Stimulated activated memory B cell treated with anti-CD40 and anti-IgM and Interleukin-4, amounts not matched to agents 10 μg/mL and 1 μg/mL and 100 μg/mL, for 72 hours (primary cell): ENCODE measurements at regions not wholly inside any gene's neighbourhood (a gene's known extent, or its start where the extent isn't known, plus 50 kb on each side); places are given as distances from the start of the nearest gene placed in this dataset.
"Not testable (repeated sequence)": the region's sequence is repeated elsewhere in the genome, so short reads cannot be mapped to it uniquely, and the experiment has no call there.

Experiments
- ATAC-seq: fragments of 150-1000 bp; cut with Tn5 transposase; 2 replicates; pipeline ENCODE4 v1.10.0; 2021
- H3K27ac Mint-ChIP-seq: one replicate; pipeline ENCODE4 v1.8.0; 2022; ENCODE audit warnings: mild to moderate bottlenecking, mixed read lengths
- H3K27me3 Mint-ChIP-seq: one replicate; pipeline ENCODE4 v1.8.0; 2022; ENCODE audit warnings: mixed read lengths
- H3K36me3 Mint-ChIP-seq: one replicate; pipeline ENCODE4 v1.8.0; 2022; ENCODE audit warnings: mixed read lengths
- H3K4me1 Mint-ChIP-seq: one replicate; pipeline ENCODE4 v1.8.0; 2022; ENCODE audit warnings: mixed read lengths
- H3K4me3 Mint-ChIP-seq: one replicate; pipeline ENCODE4 v1.8.0; 2022; ENCODE audit warnings: mild to moderate bottlenecking, moderate library complexity, mixed read lengths
- H3K9me3 Mint-ChIP-seq: one replicate; pipeline ENCODE4 v1.8.0; 2022; ENCODE audit warnings: mixed read lengths

GRCh38 chr7:125122173-125122572 lies 192.5 kb upstream of the POT1 start:
- Mint-ChIP-seq H3K27ac (no peak overlapping the region), H3K27me3 (no peaks in the 10 kb centered on the region), H3K9me3 (peaks cover 2% of the 10 kb centered on the region), H3K4me3 (no peak overlapping the region), H3K4me1 (no peaks in the 10 kb centered on the region), H3K36me3 (no peaks in the 10 kb centered on the region)
- ATAC-seq = no peak

GRCh38 chr7:125119559-125120115 lies 190.0 kb upstream of the POT1 start:
- Mint-ChIP-seq H3K4me3 (no peak overlapping the region), H3K27me3 (no peaks in the 10 kb centered on the region), H3K27ac (no peak overlapping the region), H3K9me3 (peaks cover 2% of the 10 kb centered on the region), H3K36me3 (no peaks in the 10 kb centered on the region), H3K4me1 (no peaks in the 10 kb centered on the region)
- ATAC-seq = peak; percentile 34

DNA sequence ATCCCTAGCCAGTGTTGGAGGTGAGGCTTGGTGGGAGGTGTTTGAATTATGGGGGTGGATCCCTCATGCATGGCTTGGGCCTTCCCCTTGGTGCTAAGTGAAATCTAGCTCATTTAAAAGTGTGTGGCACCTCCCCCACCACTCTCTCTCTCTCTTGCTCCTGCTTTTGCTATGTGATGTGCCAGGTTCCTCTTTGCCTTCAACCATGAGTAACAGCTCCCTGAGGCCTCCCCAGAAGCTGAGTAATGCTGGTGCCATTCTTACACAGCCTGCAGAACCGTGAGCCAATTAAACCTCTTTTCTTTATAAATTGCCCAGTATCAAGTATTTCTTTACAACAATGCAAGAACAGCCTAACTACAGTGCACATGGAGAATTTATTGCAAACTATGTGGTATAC lies 188.8 kb upstream of the POT1 start:
- Mint-ChIP-seq H3K27ac (no peak overlapping the region), H3K36me3 (no peaks in the 10 kb centered on the region), H3K4me1 (no peaks in the 10 kb centered on the region), H3K9me3 (peaks cover 2% of the 10 kb centered on the region), H3K27me3 (no peaks in the 10 kb centered on the region), H3K4me3 (no peak overlapping the region)
- ATAC-seq = peak; percentile 45

DNA sequence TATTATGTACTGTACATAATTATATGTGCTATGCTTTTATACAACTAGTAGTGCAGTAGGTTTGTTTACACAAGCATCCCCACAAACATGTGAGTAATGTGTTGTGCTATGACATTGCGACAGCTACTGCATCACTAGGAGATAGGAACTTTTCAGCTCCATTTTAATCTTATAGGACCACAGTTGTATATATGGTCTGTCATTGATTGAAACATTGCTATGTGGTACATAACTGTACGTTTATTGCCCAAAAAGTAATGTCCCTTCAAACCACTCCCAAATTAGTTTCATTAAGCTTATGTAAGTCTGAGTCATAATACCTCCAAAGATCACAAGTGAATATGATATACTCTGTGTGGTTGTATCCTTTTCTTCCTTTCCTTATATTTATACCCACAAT lies 183.2 kb upstream of the POT1 start:
- Mint-ChIP-seq H3K4me3 (no peak overlapping the region), H3K4me1 (no peaks in the 10 kb centered on the region), H3K36me3 (no peaks in the 10 kb centered on the region), H3K9me3 (peaks cover 14% of the 10 kb centered on the region), H3K27ac (no peak overlapping the region), H3K27me3 (no peaks in the 10 kb centered on the region)
- no peak for ATAC-seq

- no peaks in the 10 kb centered on the region for H3K4me1 Mint-ChIP-seq
- no peaks in the 10 kb centered on the region for H3K36me3 Mint-ChIP-seq
- H3K9me3 Mint-ChIP-seq = peaks cover 3% of the 10 kb centered on the region
- no peak overlapping the region for H3K4me3 Mint-ChIP-seq
- H3K27ac Mint-ChIP-seq = no peak overlapping the region
- no peak for ATAC-seq
- H3K27me3 Mint-ChIP-seq = no peaks in the 10 kb centered on the region
These were observed 169.9 kb upstream of the POT1 start for GRCh38 chr7:125099519-125099918.

DNA sequence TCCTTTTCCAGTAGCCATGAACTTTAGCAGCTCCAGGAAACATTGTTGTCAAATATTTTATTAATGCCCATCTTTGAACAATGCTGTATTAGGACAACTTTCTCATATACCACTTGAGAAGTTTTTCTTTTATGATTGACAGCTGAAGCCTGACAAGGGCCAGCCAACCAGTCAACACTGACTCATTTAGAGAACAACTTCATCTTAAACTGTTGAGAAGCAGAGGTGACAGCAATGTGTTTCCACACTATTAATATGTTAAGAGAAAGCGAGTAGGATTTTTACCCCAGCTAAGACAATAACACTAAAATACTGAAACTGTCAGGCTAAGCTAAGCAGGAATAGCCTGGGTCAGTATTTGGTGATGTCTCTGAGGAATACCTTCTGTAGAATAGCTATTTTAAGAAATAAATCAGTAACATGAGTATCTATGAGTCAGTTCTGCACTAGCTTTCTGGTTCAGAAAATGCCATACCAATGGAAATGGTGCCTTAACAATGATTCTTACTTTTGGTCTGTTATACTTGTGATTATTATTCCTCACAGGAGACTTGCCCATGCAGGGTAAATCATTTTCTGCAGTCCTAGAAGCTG lies 168.8 kb upstream of the POT1 start:
- ATAC-seq = peak; percentile 61
- H3K4me1 Mint-ChIP-seq = no peaks in the 10 kb centered on the region
- peaks cover 3% of the 10 kb centered on the region for H3K9me3 Mint-ChIP-seq
- H3K36me3 Mint-ChIP-seq = no peaks in the 10 kb centered on the region
- no peaks in the 10 kb centered on the region for H3K27me3 Mint-ChIP-seq
- H3K4me3 Mint-ChIP-seq = no peak overlapping the region
- H3K27ac Mint-ChIP-seq = no peak overlapping the region

DNA sequence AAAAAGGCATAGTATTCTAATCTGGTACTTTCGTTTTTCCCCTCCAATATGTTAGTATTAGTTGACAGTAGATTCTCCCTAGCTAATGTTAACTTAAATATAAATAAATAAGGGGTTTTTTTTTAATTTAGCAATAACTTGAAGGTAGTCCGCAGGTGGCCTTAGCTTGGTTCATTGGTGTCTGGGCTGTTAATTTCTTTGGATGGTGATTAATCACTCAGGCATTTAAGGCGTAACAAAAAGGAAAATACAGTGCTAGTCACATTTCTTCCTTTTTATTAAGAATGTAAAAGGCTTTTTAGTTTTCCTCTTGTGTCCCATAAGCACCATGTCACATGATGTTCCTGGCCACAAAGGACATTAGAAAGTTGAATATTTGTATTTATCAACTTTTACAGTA lies 161.0 kb upstream of the POT1 start:
- ATAC-seq = no peak
- Mint-ChIP-seq H3K4me1 (no peaks in the 10 kb centered on the region), H3K4me3 (no peak overlapping the region), H3K27me3 (no peaks in the 10 kb centered on the region), H3K36me3 (no peaks in the 10 kb centered on the region), H3K27ac (no peak overlapping the region), H3K9me3 (no peaks in the 10 kb centered on the region)

GRCh38 chr7:125089171-125089570 lies 159.5 kb upstream of the POT1 start:
- no peaks in the 10 kb centered on the region for H3K9me3 Mint-ChIP-seq
- no peaks in the 10 kb centered on the region for H3K4me1 Mint-ChIP-seq
- no peak overlapping the region for H3K27ac Mint-ChIP-seq
- H3K27me3 Mint-ChIP-seq = no peaks in the 10 kb centered on the region
- ATAC-seq = no peak
- H3K4me3 Mint-ChIP-seq = no peak overlapping the region
- no peaks in the 10 kb centered on the region for H3K36me3 Mint-ChIP-seq

DNA sequence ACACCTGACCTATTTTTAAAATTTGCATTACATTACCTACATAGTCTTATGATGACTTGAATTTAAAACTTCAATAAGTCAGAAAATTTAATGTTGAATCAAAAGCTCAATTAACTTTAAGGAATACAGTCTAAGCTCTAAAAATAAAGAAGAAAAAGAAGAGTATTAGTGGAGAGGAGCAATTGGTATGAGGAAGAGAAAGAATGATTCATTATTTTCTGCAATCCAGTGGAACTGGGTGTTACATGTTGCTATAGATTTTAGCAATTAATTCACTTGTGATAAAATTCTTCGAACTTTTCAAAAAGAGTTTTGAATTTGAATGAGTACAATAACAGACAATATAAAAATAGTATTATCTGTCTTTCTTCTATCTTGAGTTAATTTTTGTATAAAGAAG lies 158.9 kb upstream of the POT1 start:
- Mint-ChIP-seq H3K27ac (no peak overlapping the region), H3K4me1 (no peaks in the 10 kb centered on the region), H3K27me3 (no peaks in the 10 kb centered on the region), H3K9me3 (no peaks in the 10 kb centered on the region), H3K4me3 (no peak overlapping the region), H3K36me3 (no peaks in the 10 kb centered on the region)
- ATAC-seq = no peak

DNA sequence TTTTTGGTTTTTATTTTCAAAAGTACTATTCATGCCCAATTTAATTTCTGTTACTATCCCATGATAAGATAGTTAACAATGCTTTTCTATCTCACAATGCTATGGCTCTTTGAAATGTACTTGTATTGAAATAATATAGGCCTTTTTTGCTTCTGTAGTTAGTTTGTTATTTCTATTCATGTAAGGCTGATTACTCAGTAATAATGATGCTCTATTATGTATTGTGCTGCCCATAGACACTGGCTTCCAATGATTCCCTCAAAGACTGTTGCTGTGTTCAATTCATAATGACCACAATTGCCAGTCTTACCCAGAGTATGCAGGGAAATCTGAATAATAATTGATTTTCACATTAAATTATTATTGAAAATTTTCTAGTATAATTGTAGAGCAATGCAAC lies 155.5 kb upstream of the POT1 start:
- H3K36me3 Mint-ChIP-seq = no peaks in the 10 kb centered on the region
- H3K4me3 Mint-ChIP-seq = no peak overlapping the region
- no peaks in the 10 kb centered on the region for H3K9me3 Mint-ChIP-seq
- H3K27me3 Mint-ChIP-seq = no peaks in the 10 kb centered on the region
- no peaks in the 10 kb centered on the region for H3K4me1 Mint-ChIP-seq
- no peak overlapping the region for H3K27ac Mint-ChIP-seq
- no peak for ATAC-seq

GRCh38 chr7:125084196-125084595 lies 154.6 kb upstream of the POT1 start:
- H3K27ac Mint-ChIP-seq = no peak overlapping the region
- H3K4me1 Mint-ChIP-seq = no peaks in the 10 kb centered on the region
- H3K36me3 Mint-ChIP-seq = no peaks in the 10 kb centered on the region
- no peaks in the 10 kb centered on the region for H3K27me3 Mint-ChIP-seq
- no peak overlapping the region for H3K4me3 Mint-ChIP-seq
- H3K9me3 Mint-ChIP-seq = no peaks in the 10 kb centered on the region
- no peak for ATAC-seq

DNA sequence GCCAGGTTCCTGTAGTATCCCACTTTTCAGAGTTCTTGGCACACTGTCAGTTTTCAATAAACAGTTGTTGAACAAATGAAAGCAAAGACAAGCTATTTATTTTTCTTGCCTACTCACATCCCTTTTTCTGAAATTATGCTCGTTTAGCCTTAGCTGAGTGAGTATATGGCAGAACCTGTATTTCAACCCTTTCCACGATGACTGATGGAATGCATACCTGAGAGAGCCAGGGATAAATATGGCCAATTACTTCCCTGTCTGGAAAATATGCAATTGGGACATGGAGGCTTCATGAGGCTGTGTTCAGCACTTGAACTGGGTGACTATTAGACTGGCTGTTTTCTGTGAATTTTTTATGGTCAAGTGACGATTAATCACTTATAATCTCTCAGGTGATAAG lies 144.5 kb upstream of the POT1 start:
- ATAC-seq = no peak
- Mint-ChIP-seq H3K27me3 (no peaks in the 10 kb centered on the region), H3K9me3 (peaks cover 3% of the 10 kb centered on the region), H3K36me3 (no peaks in the 10 kb centered on the region), H3K4me1 (no peaks in the 10 kb centered on the region), H3K27ac (no peak overlapping the region), H3K4me3 (no peak overlapping the region)

DNA sequence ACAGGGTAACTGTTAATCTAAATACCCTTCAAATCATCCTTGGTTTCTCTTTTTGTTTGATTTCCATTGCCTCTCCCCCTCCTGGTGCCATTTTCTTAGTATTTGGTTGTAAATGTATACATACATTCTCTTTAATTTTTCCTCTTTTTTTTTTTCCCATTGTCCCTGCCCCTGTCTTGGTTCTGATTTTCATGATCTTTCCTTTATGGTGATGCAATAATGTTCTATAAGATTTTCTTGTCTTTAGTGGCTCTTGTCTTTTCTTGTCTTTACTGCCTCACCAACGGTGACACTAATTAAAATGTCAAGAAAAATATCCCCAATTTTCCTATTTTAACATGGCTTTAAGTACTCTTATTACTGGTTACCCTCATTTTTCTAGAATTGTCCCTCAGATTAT lies 135.9 kb upstream of the POT1 start:
- Mint-ChIP-seq H3K4me3 (no peak overlapping the region), H3K27me3 (no peaks in the 10 kb centered on the region), H3K27ac (no peak overlapping the region), H3K4me1 (peaks cover 6% of the 10 kb centered on the region), H3K9me3 (peaks cover 5% of the 10 kb centered on the region), H3K36me3 (no peaks in the 10 kb centered on the region)
- no peak for ATAC-seq

DNA sequence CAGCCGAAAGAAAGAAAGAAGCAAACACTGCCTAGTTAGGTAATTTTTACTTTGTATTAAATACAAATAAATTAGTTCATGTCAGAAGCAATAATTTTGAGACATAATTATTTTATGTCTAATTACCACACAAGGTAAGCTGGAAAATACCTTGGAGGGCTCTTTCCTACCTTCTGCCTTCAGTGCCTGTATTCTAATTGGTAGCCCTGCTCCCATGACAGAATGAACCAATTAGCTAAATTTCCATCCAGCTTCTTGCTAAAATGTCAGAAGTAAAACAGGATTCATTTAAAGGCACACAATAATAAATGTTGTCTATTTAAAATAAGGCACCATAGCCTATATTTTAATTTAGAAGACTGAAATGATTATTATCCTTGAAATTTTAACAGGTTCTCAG lies 135.4 kb upstream of the POT1 start:
- peaks cover 6% of the 10 kb centered on the region for H3K4me1 Mint-ChIP-seq
- H3K9me3 Mint-ChIP-seq = peaks cover 5% of the 10 kb centered on the region
- no peaks in the 10 kb centered on the region for H3K27me3 Mint-ChIP-seq
- no peak overlapping the region for H3K4me3 Mint-ChIP-seq
- H3K27ac Mint-ChIP-seq = no peak overlapping the region
- no peak for ATAC-seq
- no peaks in the 10 kb centered on the region for H3K36me3 Mint-ChIP-seq

DNA sequence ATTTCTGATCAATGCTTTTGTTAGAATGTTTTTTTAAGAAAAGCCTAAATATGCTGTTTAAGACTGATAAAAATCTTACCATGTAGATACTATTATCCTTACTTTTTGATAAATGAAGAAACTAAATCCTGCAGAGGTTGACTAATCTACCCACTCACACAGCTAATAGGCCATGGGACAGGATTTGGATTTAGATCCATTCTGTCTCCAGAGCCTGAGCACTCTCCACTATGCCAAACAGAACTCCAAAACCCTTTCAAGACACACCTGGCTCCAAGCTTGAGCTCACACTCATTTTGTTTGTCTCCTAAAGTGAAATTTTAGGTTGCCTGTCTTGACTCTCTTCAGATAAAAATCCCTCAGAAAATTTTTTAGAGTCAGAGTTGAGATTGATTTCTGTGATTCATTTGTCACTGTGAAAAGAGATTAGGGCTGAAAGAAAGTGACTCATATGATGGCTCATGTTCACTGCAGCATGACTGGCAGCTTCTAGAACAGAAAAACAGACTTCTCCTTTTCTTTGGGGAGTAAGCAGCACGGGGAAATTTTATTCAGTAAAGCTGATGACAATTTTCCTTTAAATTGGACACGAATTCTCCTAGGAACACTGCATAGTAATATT lies 132.3 kb upstream of the POT1 start:
- no peaks in the 10 kb centered on the region for H3K36me3 Mint-ChIP-seq
- H3K4me1 Mint-ChIP-seq = peaks cover 6% of the 10 kb centered on the region
- no peaks in the 10 kb centered on the region for H3K27me3 Mint-ChIP-seq
- no peak overlapping the region for H3K4me3 Mint-ChIP-seq
- no peaks in the 10 kb centered on the region for H3K9me3 Mint-ChIP-seq
- ATAC-seq = peak; percentile 87
- no peak overlapping the region for H3K27ac Mint-ChIP-seq

DNA sequence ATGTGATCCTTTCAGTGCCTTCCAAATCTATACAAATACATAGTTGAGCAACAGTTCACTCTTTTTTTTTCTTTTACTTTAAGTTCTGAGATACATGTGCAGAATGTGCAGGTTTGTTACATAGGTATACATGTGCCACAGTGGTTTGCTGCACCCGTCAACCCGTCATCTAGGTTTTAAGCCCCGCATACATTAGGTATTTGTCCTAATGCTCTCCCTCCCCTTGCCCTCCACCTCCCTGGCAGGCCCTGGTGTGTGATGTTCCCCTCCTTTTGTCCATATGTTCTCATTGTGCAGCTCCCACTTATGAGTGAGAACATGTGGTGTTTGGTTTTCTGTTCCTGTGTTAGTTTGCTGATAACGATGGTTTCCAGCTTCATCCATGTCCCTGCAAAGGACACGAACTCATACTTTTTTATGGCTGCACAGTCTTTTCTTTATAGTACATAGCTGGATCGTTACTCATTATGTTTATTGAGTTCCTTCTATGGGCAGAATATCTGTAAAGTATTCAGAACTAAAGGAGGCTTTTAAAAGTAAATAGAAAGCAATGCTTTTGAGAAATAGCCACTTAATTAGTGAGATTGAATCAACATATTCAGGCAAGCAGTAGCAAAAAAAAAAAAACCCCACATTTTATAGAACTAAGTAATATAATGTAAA lies 131.6 kb upstream of the POT1 start:
- H3K9me3 Mint-ChIP-seq, H3K36me3 Mint-ChIP-seq, ATAC-seq, H3K4me3 Mint-ChIP-seq, H3K4me1 Mint-ChIP-seq, H3K27me3 Mint-ChIP-seq, H3K27ac Mint-ChIP-seq: not testable (repeated sequence)
